Stomach (tissue), 8 donors: ENCODE measurements at regions not wholly inside any gene's neighbourhood (a gene's known extent, or its start where the extent isn't known, plus 50 kb on each side); places are given as distances from the start of the nearest gene placed in this dataset.

Source experiments
- DNase-seq, 2 donors: peaks; one replicate each; pipeline versions ENCODE4 v3.0.0 to v3.0.0-alpha.2; 2013 to 2019
- H3K27ac ChIP-seq, 5 donors: fragments of 200-600 bp in 4 of 5; sonication (generic) in 4 of 5; one replicate each; pipeline ENCODE4 v1.5.1; 2013 to 2019; ENCODE audit warnings: mild to moderate bottlenecking in 1 of 5, moderate library complexity in 1 of 5
- H3K27me3 ChIP-seq, 3 donors: fragments of 200-600 bp; sonication (generic); one replicate each; pipeline ENCODE4 v1.5.1; 2017 to 2019; ENCODE audit warnings: mixed run types in 1 of 3
- H3K36me3 ChIP-seq, 4 donors: fragments of 200-600 bp; sonication (generic); 1 replicate in 3 of 4; 2 replicates in 1 of 4; pipeline ENCODE4 v1.5.1; 2016 to 2019
- H3K4me1 ChIP-seq, 4 donors: fragments of 200-600 bp; sonication (generic); one replicate each; pipeline ENCODE4 v1.5.1; 2016 to 2019
- H3K4me3 ChIP-seq, 4 donors: fragments of 200-600 bp; sonication (generic) in 3 of 4; one replicate each; pipeline ENCODE4 v1.5.1; 2016 to 2019; ENCODE audit warnings: mild to moderate bottlenecking in 1 of 4
- H3K9me3 ChIP-seq, 4 donors: fragments of 200-600 bp; sonication (generic); one replicate each; pipeline ENCODE4 v1.5.1; 2016 to 2019
- EP300 ChIP-seq: sonication (generic); formaldehyde crosslinking; IDR thresholded peaks from one replicate; pipeline ENCODE4 v1.6.1; 2017; ENCODE audit warnings: antibody characterized with exemption
- POLR2A ChIP-seq, 4 donors: fragments of 450-650 bp; IDR thresholded peaks; one replicate each; pipeline ENCODE4 v1.6.1; 2016; ENCODE audit warnings: antibody characterized with exemption in 4 of 4, control low read depth in 2 of 4, mild to moderate bottlenecking in 1 of 4, moderate library complexity in 1 of 4
- POLR2AphosphoS5 ChIP-seq, 3 donors: sonication (generic); formaldehyde crosslinking; IDR thresholded peaks; one replicate each; pipeline ENCODE4 v1.6.1; 2016; ENCODE audit warnings: antibody characterized with exemption in 3 of 3
- WGBS, 5 donors: extraction: QIAGEN DNeasy Blood & Tissue Kit in 3 of 5; methylation state at CpG; one replicate each; pipeline versions ENCODE4 v1.1.5 to v1.1.7; 2013 to 2018; 5-methylcytosine and 5-hydroxymethylcytosine counted together
- intact Hi-C: fragments of 100-400 bp; cut with DNase I; formaldehyde crosslinking; loops from one replicate; pipeline ENCODE4 v1.15.1; 2023; ENCODE audit warnings: low total_unique reads
- TF ChIP-seq, protein P1 (sequence below), 7 experiments: fragments of 450-650 bp in 4 of 7; fragments of 200-600 bp in 3 of 7; sonication (generic) in 3 of 7; IDR thresholded peaks; one replicate each; pipeline ENCODE4 v1.5.1; 2016 to 2019; ENCODE audit warnings: antibody characterized with exemption in 7 of 7, control low read depth in 2 of 7, mild to moderate bottlenecking in 1 of 7
- donor health status: healthy with polysubstance abuse.
- donor health status: Bipolar disorder and iron deficiency.
- donor health status: healthy.

DNA sequence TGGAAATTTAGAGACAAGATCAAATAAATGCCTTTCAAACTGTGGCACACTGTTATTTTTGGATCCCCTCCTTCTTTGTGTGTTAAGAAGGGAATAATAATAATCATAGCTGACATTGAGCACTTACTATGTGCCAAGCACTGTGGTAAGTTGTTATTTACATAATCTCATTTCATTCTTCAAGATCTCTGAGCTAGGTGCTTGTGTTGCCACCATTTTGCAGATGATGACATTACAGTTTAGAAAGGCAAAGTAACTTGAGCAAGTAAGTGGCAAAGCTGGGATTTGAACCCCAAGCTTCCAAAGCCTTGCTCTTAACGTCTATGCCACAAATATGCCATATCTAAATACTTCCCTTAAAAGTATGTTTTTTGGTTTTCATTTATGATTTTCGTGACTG lies 121.8 kb upstream of the TMEM161B start:
- intact Hi-C loops = no loop called here
- no peak overlapping the region for H3K4me3 ChIP-seq
- no peaks in the 10 kb centered on the region for H3K9me3 ChIP-seq
- TF ChIP-seq, protein P1, sequence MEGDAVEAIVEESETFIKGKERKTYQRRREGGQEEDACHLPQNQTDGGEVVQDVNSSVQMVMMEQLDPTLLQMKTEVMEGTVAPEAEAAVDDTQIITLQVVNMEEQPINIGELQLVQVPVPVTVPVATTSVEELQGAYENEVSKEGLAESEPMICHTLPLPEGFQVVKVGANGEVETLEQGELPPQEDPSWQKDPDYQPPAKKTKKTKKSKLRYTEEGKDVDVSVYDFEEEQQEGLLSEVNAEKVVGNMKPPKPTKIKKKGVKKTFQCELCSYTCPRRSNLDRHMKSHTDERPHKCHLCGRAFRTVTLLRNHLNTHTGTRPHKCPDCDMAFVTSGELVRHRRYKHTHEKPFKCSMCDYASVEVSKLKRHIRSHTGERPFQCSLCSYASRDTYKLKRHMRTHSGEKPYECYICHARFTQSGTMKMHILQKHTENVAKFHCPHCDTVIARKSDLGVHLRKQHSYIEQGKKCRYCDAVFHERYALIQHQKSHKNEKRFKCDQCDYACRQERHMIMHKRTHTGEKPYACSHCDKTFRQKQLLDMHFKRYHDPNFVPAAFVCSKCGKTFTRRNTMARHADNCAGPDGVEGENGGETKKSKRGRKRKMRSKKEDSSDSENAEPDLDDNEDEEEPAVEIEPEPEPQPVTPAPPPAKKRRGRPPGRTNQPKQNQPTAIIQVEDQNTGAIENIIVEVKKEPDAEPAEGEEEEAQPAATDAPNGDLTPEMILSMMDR (IDR thresholded peaks at IDR 0.05) = no peak
- TF ChIP-seq EP300 (no peak), POLR2AphosphoS5 (IDR thresholded peaks at IDR 0.05) (no peak), POLR2A (IDR thresholded peaks at IDR 0.05) (no peak)
- WGBS, 5 donors = 43 to 64% (median 51%) methylated on average over 2 of the region's 2 CpGs
- H3K36me3 ChIP-seq = no peaks in the 10 kb centered on the region
- no peak overlapping the region for H3K27ac ChIP-seq
- DNase-seq = no peak
- H3K27me3 ChIP-seq = no peaks in the 10 kb centered on the region
- no peaks in the 10 kb centered on the region for H3K4me1 ChIP-seq

DNA sequence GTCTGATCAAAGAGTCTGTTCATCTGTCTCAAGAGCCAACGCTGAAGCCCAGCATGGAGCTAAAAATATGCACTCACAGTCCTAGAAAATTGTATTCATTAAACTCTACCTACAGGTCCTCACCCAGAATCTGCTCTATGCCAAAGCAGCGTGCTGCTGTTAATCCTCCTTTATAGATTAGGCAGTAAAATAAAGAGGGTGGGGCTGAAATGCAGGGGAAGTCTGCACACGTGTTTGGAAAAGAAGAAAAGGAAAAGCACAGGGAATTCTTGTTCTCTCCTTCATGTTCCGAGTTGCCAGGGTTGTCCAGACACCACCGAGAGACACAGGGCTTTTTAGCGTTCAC lies 121.4 kb upstream of the TMEM161B start:
- Histone ChIP-seq H3K27ac (no peak overlapping the region), H3K9me3 (no peaks in the 10 kb centered on the region), H3K4me1 (no peaks in the 10 kb centered on the region), H3K4me3 (no peak overlapping the region), H3K27me3 (no peaks in the 10 kb centered on the region), H3K36me3 (no peaks in the 10 kb centered on the region)
- DNase-seq = no peak
- TF ChIP-seq EP300 (no peak), POLR2AphosphoS5 (IDR thresholded peaks at IDR 0.05) (no peak), POLR2A (IDR thresholded peaks at IDR 0.05) (no peak)
- TF ChIP-seq, protein P1 (IDR thresholded peaks at IDR 0.05) = no peak
- 56 to 63% (median 57%) methylated on average over 6 of the region's 6 CpGs for WGBS, 5 donors
- intact Hi-C loops = no loop called here

DNA sequence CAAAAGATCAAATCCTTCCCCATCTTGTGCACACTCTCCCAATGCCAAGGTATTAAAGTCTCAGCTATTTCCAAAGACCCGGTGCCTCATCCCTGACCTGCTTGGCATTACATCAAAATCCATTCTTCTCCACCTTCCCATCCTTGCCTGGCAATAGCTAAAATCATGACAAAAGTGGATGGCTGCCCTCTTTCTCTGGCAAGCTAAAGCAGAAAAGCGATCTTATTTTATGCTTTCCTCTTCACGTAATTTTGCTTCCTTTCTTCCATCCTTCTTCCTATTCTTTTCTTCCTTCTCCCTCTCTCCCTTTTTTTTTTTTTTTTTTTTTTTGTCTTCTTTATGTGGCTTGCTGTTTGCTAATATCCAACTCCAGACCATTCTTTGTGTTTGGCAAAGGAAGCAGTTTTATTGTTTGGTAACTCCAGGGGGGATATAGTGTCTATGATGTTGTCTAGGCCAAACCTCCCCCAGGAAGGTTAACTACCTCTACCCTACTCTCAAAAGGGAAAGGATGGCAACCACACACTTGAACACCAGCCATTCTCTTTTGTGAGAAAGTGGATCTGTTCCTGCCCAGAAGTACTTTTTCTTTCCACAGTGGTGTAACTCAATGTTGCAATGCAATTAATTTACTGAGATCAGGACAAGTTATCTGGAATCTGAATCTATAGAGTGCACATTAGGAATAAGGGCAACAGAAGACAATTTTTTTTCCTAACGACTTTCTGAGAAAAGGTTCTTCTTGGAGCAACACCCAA lies 120.9 kb upstream of the TMEM161B start:
- Histone ChIP-seq H3K4me3 (no peak overlapping the region), H3K4me1 (no peaks in the 10 kb centered on the region), H3K27ac (no peak overlapping the region), H3K9me3 (no peaks in the 10 kb centered on the region), H3K36me3 (no peaks in the 10 kb centered on the region), H3K27me3 (no peaks in the 10 kb centered on the region)
- WGBS, 5 donors = 74 to 87% (median 79%) methylated on average over 4 of the region's 4 CpGs
- TF ChIP-seq POLR2A (IDR thresholded peaks at IDR 0.05) = no peak
- TF ChIP-seq, protein P1 (IDR thresholded peaks at IDR 0.05) = no peak
- TF ChIP-seq POLR2AphosphoS5 (IDR thresholded peaks at IDR 0.05) = no peak
- TF ChIP-seq EP300 = no peak
- no peak for DNase-seq
- intact Hi-C loops = no loop called here

DNA sequence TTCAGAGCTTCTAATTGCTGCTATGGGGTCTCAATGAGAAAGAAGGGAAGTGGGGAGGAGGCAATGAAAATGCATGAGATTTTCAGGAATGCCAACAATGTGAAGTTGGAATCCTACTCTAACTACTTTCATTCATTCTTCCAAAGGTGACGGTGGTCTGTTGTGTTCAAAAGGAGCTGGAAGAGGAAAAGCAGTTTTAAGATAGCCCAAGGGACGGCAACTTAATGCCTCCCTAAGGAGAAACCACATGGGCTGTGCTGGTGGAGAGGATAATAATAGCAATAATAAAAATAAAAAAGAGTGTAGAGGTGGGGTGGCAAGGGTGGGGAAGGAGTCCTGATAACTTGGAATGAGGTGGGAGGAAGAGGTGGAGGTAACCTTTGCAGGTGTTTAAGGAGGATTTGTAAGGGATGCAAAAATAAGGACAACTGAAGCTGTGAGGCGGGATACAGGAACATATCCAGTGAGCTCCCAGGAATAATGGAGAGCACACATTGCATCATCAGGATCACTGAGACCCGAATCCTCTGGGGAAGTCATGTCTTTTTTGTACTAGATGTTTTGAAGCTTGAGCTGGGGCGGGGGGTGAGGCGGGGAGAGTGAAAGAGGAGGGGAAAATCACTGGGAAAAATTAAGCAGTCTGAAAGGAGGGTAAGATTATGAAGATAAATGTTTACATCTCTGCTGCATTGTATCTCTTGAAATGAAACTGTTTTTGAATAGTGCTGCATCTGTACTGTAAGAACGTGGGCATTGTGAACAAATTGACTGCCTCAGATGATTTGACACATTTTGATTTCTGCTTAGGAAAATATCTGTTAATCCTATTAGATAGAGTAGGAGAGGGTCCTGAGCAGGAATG lies 120.1 kb upstream of the TMEM161B start:
- Histone ChIP-seq H3K9me3 (no peaks in the 10 kb centered on the region), H3K4me1 (no peaks in the 10 kb centered on the region), H3K27ac (no peak overlapping the region), H3K4me3 (no peak overlapping the region), H3K36me3 (no peaks in the 10 kb centered on the region), H3K27me3 (no peaks in the 10 kb centered on the region)
- WGBS, 5 donors = 53 to 65% (median 60%) methylated on average over 7 of the region's 7 CpGs
- TF ChIP-seq, protein P1 (IDR thresholded peaks at IDR 0.05) = no peak
- no peak for TF ChIP-seq POLR2A (IDR thresholded peaks at IDR 0.05)
- DNase-seq = no peak
- intact Hi-C loops = no loop called here
